HG02870 (cell line): ENCODE measurements at regions not wholly inside any gene's neighbourhood (a gene's known extent, or its start where the extent isn't known, plus 50 kb on each side); places are given as distances from the start of the nearest gene placed in this dataset.
"Not testable (repeated sequence)": the region's sequence is repeated elsewhere in the genome, so short reads cannot be mapped to it uniquely, and the experiment has no call there.

Experiments used
- ATAC-seq: cut with Tn5 transposase; IDR thresholded peaks from one replicate; pipeline ENCODE4 v1.9.1; 2021; ENCODE audit warnings: mild to moderate bottlenecking, moderate library complexity; ENCODE audit not compliant: unreplicated experiment

DNA sequence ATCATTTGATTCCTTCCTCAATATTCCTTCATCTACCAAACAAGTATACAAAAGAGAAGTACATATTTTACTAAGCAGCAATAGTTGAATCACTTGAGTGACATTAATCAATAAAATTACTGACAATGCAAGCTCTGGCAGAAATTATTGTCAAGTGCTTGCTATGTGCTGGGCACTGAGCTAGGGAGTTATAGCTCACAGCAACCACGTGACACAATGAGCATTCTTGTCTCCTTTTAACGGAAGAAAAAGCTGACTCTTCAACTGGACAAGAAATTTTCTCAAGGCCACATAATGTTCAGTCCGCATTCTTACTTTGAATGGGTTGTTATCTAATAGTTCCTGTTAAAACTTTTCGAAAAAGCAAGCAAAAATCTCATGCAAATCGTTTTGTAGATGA, 500.1 kb downstream of the PYDC2 start:
- ATAC-seq, result no peak

- ATAC-seq, result no peak
Observed at GRCh38 chr3:191961529-191961928, 500.6 kb downstream of the PYDC2 start.

- no peak for ATAC-seq
Observed at GRCh38 chr3:191962324-191962723, 501.4 kb downstream of the PYDC2 start.

DNA sequence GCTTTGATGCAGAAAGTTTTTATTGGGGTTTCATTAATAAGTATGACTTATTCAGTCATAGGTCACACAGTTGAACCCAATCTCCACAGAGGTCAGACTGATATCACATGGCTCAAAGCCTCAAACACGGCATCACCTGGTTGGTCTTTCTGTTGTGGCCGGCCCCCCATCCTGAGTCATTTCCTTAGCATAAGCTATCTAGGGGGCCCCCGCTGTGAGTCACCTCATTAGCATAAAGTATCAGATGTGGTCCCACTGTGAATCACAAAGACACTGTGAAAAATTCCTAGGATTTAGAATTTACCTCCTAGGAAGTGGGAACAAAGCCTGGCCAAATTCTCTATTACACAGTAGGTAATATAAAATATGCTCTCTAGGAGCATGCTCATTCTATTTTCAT, 502.2 kb downstream of the PYDC2 start:
- ATAC-seq, result peak; percentile 45

DNA sequence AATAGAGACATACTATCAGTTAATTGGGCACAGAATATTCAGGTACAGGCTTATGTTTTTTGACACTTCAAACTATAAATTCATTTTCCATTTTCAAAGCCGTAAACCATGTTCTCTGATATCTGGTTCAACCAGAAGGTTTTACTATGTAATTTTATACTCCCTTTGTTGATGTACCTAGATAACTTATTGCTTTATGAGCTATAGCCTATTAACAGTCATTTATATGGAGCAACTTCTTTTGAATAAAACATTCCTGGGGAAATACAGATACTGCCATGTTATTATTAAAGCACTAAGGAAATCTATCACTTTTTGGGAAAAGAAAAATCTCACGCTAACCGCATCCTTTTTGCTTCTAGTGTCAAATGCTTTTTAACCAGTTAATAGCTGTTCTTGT, 505.6 kb downstream of the PYDC2 start:
- no peak for ATAC-seq

DNA sequence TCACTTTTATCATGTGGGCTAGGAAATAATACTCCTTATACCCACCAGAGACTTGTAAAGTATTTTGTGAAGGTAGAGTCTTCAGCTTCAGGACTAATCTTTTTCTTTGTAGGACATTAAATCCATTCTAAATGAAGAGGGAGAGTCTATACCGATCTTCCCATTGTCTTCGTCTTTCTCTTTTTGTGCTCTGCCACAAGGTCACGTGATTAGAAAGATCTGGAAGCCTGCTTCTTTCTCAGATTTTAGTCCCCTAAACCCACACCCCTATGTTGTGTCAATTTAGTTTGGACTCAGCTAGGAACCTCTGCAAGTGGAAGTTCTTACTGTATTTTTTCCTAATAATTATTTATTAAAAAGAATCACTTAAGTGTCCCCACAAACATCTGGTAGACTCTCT, 507.3 kb downstream of the PYDC2 start:
- no peak for ATAC-seq

DNA sequence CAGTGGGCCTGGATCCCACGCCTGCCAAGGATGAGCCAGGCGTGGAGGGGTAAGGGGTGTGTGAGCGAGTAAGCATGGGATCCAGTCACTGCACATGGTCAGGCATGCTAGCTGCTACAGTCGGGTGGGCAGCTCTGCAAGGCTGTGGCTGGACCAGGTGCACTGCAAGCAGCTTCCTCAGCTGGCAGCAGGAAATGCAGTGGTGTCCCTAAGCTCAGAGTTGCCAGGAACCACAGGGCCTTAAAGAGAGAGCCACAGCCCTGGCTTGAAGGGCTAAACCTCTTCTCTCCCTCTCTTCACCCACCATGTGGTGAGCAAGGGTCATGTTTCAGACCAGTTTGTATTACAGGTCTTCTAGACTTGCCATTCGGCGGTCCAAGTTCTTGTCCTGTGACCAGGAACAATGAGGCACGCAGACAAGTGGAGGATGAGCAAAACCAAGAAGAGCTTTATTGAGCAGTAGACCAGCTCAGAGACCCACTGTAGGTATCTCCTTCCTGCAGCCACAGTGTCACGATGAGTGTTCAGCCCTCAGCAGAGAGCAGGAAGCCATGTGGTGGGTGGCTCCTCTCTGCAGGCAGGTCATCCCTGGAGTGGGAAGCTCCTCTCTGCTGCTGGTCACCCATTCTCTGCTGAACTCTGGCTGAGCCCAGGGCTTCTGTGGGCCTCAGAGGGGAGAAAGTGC, 511.9 kb downstream of the PYDC2 start:
- ATAC-seq, result peak; percentile 68

DNA sequence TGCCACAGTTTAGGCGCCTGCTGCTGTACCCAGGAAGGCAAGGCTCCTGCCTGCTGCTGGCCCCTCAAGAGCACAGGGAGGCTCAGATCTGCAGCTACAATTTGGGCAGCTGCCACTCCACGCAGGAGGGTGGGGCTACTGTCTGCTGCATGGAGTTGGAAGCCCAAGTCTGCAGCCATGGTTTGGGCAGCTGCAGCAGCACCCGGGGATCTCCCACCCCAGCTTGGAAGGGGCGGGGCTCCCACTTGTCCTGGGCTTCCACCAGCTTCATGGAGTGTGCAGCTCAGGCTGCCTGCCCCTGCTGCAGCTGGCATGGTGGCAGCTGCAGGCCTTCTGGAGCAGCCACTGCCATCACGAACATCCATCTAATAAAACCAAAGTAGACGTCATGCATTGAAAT, 512.9 kb downstream of the PYDC2 start:
- no peak for ATAC-seq

DNA sequence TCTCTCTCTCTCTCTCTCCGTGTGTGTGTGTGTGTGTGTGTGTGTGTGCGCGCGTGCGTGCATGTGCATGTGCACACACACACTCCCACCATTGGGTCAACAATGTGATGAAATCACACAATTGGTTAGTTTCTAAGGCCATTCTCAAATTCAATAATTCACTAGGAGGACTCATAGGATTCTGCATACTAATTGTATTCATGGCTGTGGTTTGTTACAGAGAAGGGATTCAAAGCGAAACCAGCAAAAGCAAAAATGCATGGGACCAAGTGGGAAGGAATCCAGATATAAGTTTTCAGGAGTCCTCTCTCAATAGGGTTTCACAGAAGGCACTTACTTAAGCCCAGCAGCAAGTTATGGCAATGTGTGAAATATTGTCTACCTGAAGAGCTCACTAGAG, 515.0 kb downstream of the PYDC2 start:
- ATAC-seq, result no peak

GRCh38 chr3:191980443-191980842, 519.5 kb downstream of the PYDC2 start:
- ATAC-seq, result no peak

DNA sequence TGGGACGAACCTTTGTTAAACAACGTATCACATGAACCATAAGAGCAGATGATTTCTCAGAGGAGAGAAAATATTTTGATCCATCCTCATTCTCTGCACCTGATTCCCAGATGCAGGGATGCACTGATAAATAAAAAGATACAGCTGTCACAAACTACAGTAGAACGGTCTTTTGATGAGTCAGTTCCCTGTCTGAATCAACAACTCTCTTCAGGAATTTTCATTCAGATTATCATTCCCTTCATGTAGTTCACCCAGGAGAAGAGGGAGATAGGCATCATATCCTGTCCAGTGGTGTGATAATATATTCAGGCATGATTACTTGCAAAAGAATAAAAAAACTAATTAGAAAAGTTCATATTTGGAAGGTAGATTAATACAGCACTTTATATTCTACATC, 521.5 kb downstream of the PYDC2 start:
- ATAC-seq, result no peak

DNA sequence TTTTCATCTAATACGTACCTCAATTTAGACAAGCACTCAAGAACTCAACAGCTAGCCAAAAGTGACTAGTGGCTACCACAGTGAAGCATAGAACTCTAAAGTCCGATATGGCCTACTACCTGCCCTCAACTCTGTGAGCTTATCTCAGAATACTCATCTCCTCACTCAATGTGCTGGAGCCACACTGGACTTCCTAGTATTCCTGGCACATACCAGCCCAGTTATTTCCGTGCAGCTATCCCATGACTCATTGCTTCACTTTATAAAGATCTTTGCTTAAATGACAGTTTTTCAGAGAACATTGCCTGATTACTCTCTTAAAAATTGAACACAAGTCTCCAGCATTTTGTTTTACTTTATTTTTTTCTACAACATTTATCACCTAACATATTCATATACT, 524.7 kb downstream of the PYDC2 start:
- ATAC-seq, result no peak

- ATAC-seq, result no peak
Observed at GRCh38 chr3:191987831-191988350, 526.9 kb downstream of the PYDC2 start.

- ATAC-seq, result not testable (repeated sequence)
Observed at GRCh38 chr3:191993952-191994351, 533.0 kb downstream of the PYDC2 start.

DNA sequence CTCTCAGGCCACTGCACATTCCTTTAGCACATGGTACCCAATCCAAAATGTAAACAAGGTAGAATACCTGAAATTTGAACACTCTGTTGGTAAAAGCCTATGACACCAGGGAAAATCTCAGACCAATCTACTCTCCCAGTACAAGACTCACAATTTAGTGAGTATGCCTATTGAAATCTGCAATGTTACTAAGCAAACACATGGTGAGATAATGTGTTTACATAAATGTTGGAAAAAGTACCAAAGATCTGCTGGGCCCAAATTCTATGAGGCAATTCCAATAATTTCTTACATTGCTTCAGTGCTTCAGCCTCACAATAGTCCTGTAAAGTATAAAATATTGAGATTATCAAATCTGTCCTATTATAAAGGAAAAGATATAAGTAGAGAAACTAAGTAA, 536.1 kb downstream of the PYDC2 start:
- no peak for ATAC-seq

- no peak for ATAC-seq
Observed at GRCh38 chr3:191997579-191998268, 536.8 kb downstream of the PYDC2 start.

DNA sequence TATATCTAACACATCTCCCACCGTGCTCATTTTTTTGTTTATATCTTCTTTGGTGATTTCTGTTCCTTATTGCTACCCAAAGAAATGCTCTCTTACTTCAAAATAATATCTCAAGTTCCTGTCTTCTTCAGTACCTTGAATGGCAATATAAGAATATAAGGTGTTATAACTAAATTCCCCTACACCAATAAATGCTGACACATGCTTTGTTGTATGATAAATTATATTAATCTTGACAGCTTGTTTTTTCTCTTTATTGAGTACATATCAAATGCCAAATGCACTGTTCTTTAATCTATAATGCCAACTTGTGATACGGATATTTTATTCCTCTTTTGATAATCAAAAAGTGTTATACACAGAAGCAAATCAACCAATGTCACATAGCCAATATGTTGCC, 540.3 kb downstream of the PYDC2 start:
- ATAC-seq, result no peak

DNA sequence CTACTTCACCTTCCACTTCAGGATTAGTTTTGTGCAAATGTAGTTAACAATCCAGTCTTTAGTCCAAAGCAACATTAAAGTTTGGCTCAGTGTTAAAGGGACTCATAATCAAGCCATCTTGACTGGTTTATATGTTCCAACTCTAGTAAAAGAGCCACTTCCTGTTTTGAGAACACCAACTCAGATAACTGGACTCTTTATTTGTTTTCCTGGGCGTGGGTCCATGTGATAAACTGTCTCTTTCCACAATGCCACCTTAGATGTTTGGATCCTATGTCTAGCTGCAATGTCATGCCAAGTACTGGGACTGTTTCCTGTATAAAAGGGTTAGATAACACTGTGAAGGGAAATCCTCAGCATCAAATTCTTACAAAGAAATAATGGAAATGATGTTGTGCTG, 545.0 kb downstream of the PYDC2 start:
- ATAC-seq, result no peak

DNA sequence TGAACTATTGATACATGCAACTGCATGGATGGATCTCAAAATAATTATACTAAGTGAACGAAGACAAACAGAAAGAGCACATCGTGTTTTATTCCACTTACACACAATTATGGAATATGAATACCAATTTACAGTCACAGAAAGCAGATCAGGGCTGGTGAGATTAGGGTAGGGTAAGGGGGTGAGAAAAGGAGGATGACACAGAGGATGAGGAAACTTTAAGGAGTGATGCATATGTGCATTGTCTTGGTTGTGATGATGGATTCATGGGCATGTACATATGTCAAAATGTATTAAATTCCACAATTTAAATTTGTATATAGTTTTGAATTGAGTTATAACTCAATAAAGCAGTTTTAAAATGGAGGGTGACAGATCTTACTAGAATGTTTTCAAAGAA, 548.9 kb downstream of the PYDC2 start:
- no peak for ATAC-seq

DNA sequence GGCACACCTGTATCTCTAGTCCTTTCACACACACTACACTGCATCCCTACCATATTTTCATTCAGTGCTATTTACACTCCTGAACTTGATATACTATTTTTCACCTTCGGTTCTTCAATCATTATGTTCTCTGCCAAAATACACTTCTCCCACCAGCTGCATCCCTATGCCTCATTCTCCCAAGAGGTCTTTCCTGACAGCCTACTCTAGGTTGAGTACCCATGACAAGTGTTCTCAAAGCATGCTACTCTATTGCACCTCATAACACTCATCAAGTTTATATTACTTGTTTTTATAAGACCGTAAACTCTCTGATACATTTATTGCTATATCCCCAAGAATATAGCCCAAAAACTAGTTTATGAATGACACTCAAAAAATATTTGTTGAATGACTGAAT, 549.5 kb downstream of the PYDC2 start:
- no peak for ATAC-seq

- no peak for ATAC-seq
Observed at GRCh38 chr3:192011137-192011536, 550.2 kb downstream of the PYDC2 start.

DNA sequence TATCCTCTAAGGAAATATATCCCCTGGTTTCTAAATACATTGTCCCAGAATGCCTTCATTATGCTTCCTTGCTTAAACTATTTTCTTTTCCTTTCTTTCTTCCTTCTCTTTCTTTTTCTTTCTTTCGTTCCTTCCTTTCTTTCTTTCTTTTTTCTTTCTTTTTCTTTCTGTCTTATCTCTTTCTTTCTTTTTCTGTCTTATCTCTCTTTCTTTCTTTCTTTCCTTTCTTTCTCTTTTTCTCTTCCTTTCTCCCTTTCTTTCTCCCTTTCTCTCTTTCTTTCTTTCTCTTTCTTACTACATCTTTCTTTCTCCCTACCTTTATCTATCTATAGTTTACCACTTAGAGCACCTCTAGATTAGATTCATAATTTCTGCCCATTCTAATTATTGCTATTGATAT, 552.1 kb downstream of the PYDC2 start:
- ATAC-seq, result no peak

DNA sequence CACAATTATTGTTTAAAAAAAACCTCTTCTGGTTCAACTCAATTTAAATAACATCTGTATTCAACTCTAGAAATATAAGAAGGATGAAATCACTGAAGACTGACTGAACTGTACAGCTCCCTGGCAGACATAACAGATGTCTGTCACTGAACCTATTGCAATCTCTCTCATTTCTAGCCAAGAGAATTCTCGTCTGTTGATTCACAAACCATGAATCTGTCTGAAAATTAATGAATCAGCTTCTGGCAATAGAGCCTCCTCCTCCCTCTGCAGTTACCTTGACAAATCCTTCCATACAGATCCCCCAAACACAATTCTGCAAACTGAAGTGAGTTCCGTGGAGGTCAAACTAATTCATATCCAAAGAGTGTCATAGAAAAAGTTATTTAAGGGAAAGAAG, 561.4 kb downstream of the PYDC2 start:
- no peak for ATAC-seq
